RCC 7860 (cell line): ENCODE measurements at regions not wholly inside any gene's neighbourhood (a gene's known extent, or its start where the extent isn't known, plus 50 kb on each side); places are given as distances from the start of the nearest gene placed in this dataset.
"Not testable (repeated sequence)": the region's sequence is repeated elsewhere in the genome, so short reads cannot be mapped to it uniquely, and the experiment has no call there.

Experiments
- DNase-seq: peaks from one replicate; pipeline ENCODE4 v3.0.0-alpha.2; 2015; ENCODE audit warnings: low spot score
- FAIRE-seq: peaks from 2 replicates; lab custom pipeline; 2012; peaks lifted over from hg19 to GRCh38; lab: Jason Lieb, UNC

- no peak for DNase-seq
- no peak for FAIRE-seq
Observed at GRCh38 chr5:101534491-101535110, 631.5 kb upstream of the ST8SIA4 start.

DNA sequence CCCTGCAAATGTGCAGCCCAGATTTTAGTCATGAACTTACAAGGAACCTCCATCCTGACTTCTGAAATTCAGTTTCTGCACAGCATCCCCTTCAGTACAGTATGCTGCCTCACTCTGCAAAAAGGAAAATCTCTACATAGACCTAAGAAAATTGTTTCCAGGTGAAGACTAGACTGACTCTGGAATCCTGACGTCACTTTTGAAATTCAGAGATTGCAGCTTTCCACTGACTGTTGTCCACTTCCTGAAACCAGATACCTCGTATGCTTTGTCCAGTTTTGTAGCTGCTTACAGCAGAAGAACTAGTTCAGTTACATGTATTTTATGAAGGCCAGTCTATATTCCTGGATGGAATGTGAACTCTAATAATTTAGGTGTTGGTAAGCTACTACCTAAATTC lies 629.3 kb upstream of the ST8SIA4 start:
- no peak for DNase-seq
- FAIRE-seq, result no peak

DNA sequence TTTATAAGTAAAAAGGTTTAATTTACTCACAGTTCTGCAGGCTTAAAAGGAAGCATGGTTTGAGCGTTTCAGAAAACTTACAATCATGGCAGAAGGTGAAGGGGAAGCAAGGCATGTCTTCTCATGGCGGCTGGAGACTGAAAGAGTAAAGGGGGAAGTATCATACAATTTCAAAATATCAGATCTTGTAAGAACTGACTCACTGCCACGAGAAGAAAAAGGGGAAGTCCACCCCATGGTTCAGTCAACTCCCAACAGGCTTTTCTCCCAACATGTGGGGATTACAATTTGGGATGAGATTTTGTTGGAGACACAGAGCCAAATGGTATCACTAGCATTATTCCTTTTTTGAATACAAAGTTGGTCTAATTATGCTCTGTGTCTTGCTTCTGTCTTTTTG lies 627.9 kb upstream of the ST8SIA4 start:
- DNase-seq (no peak), FAIRE-seq (no peak)

DNA sequence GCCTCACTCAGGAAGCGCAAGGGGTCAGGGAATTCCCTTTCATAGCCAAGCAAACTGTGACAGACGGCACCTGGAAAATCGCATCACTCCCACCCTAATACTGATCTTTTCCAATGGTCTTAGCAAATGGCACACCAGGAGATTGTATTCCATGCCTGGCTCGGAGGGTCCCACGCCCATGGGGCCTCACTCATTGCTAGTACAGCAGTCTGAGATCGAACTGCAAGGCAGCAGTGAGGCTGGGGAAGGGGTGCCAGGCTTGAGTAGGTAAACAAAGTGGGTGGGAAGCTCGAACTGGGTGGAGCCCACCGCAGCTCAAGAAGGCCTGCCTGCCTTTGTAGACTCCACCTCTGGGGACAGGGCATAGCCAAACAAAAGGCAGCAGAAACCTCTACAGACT lies 626.0 kb upstream of the ST8SIA4 start:
- FAIRE-seq, result not testable (repeated sequence)

DNA sequence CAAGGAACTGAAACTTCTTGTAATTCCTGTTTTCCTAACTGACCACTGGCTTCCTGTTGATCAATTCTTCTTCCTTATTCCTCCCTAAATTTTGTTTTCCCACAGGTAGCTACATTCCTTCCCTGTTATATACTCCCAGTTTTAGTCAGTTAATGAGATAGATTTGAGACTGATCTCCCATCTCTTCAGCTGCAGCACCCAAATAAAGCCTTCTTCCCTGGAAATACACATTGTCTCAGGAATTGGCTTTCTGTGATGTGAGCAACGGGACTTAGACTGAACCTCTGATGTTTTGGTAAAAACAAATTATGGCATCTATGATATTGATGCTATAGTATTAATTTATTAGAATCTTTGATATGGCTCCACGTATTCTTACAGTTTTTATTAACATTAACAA lies 617.3 kb upstream of the ST8SIA4 start:
- FAIRE-seq (no peak), DNase-seq (no peak)

More for the DNA sequence above, 626.0 kb upstream of the ST8SIA4 start:
- not testable (repeated sequence) for DNase-seq

DNA sequence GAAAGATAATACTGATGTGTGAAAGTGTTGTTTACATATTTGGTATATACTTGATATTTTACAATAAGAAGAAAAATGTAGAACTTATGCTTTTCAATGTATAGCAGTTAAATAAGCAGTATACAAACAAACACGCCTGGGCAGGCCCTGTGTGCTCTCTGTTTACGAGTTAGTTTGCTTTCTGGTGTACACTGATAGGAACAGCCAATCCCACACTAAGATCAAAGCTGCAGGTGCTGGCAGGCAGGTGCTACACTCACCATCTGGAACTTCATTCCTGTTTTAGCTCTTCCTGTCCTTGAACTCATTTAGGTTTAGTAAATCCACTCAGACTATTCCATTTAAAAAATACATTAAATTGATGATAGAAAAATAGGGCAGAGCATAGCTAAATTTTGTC lies 614.7 kb upstream of the ST8SIA4 start:
- DNase-seq (no peak), FAIRE-seq (no peak)

GRCh38 chr5:101515721-101516120 lies 612.6 kb upstream of the ST8SIA4 start:
- no peak for FAIRE-seq
- no peak for DNase-seq

DNA sequence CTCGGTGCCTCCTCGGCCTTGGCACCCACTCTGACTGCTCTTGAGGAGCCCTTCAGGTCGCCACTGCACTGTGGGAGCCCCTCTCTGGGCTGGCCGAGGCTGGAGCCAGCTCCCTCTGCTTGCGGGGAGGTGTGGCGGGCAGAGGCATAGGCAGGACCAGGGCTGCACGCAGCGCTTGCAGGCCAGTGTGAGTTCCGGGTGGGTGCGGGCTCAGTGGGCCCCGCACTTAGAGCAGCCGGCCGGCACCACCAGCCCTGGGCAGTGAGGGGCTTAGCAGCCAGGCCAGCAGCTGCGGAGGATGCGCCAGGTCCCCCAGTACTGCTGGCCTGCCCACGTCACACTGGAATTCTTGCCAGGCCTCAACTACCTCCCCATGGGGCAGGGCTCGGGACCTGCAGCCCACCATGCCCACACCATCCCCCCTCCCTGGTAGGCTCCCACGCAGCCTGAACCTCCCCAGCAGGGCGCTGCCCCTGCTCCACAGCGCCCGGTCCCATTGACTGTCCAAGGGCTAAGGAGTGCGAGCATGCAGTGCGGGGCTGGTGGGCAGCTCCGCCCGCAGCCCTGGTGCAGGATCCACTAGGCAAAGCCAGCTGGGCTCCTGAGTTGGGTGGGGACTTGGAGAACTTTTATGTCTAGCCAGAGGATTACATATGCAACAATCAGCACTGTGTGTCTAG lies 602.9 kb upstream of the ST8SIA4 start:
- no peak for FAIRE-seq
- DNase-seq, result no peak

- DNase-seq (no peak), FAIRE-seq (no peak)
Observed at GRCh38 chr5:101482931-101483330, 579.8 kb upstream of the ST8SIA4 start.

GRCh38 chr5:101473483-101473882 lies 570.4 kb upstream of the ST8SIA4 start:
- DNase-seq (no peak), FAIRE-seq (no peak)

- FAIRE-seq (no peak), DNase-seq (no peak)
Observed at GRCh38 chr5:101461455-101461854, 558.4 kb upstream of the ST8SIA4 start.

DNA sequence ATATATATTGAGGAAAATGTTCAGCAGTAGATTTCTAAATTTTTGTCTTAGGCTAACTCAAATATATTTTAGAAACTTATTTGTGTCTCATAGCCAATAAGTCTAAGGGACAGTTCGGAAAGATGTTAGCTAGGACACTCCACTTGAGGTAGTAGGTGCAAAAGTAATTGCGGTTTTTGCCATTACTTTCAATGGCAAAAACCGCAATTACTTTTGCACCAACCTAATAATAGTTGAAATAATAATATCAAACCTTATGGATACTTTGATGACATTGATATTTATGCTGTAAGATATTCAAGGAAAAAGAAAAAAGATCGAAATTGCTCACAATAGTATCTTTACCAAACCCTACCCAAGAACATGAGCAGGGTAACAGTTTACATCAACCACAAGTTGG lies 555.5 kb upstream of the ST8SIA4 start:
- FAIRE-seq, result no peak

DNA sequence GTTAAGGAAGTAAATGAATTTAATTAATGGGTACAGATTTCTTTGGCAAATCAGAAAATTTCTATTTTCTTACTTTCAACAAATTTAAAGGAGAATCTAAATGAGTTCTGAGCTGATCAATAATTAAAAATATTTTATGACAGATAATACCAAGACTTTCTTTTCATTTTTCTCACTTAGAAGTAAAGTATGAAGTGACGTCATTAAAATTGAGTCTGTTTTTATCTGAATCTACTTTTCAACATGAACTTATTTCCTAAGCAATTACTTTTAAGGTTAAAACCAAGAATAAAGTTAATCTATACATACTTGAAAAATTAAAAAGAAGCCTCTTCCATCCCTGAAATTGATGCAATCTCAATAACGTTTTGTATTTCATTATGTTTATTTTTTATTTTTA lies 552.8 kb upstream of the ST8SIA4 start:
- FAIRE-seq (no peak), DNase-seq (no peak)

More for the DNA sequence above, 555.5 kb upstream of the ST8SIA4 start:
- no peak for DNase-seq

DNA sequence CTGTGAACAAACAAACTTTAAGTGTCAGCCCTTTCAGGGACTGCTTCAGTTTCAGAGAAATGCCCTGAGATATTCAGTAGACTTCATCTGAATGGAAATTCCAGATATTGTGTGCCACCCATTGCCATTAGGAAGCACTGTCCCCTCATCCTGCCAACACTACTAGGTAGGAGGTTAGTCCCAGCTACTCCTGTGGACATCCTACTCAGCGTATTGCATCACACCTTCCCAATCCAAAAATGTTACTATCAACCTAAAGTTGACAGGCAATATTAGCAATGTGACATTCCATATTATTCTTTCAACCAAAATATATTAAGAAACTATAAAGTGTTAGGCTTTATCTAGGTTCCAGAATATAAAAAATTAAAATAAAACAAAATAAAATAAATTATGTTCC lies 552.0 kb upstream of the ST8SIA4 start:
- FAIRE-seq, result no peak

GRCh38 chr5:101442281-101442680 lies 539.2 kb upstream of the ST8SIA4 start:
- not testable (repeated sequence) for DNase-seq, FAIRE-seq

More for the DNA sequence above, 552.0 kb upstream of the ST8SIA4 start:
- no peak for DNase-seq

- no peak for FAIRE-seq
Observed at GRCh38 chr5:101440173-101440572, 537.1 kb upstream of the ST8SIA4 start.

GRCh38 chr5:101437351-101437750 lies 534.3 kb upstream of the ST8SIA4 start:
- FAIRE-seq, result no peak
- no peak for DNase-seq

More at GRCh38 chr5:101440173-101440572, 537.1 kb upstream of the ST8SIA4 start:
- no peak for DNase-seq

DNA sequence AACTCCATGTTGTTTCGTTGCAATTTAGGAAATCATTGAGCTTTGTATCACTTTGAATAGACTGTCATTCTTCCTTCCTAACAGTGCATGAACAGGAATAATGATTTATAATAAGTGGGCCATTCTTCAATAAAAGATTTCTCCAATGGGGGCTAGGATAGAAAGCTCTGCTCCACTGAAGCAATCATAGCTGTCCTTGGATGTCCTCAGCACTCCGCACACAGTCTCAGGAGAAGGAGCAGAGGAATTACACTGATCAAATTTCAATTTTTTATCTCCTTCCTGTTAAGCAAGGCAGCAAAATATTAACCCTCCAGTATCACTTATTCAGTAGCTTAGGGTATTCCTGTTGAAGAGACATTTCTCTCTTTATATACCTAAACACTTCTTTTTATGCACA lies 532.7 kb upstream of the ST8SIA4 start:
- FAIRE-seq (no peak), DNase-seq (no peak)

- FAIRE-seq (no peak), DNase-seq (no peak)
Observed at GRCh38 chr5:101431201-101431600, 528.1 kb upstream of the ST8SIA4 start.

DNA sequence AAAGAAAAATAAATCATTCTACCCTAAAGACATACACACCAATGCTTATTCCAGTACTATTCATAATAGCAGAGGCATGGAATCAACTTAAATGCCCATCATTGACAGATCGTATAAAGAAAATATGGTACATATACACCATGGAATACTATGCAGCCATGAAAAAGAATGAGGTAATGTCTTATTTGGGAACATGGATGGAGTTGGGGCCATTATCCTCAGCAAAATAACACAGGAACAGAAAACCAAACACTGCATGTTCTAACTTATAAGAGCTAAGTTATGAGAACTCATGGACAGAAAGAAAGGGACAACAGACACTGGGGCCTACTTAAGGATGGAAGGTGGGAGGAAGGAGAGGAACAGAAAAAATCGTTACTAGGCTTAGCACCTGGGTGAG lies 527.5 kb upstream of the ST8SIA4 start:
- no peak for DNase-seq
- FAIRE-seq, result no peak

GRCh38 chr5:101429241-101429640 lies 526.2 kb upstream of the ST8SIA4 start:
- DNase-seq, result no peak
- FAIRE-seq, result no peak

- no peak for FAIRE-seq
- no peak for DNase-seq
Observed at GRCh38 chr5:101425339-101425859, 522.3 kb upstream of the ST8SIA4 start.
